Vagina (tissue), 2 donors: ENCODE measurements at regions not wholly inside any gene's neighbourhood (a gene's known extent, or its start where the extent isn't known, plus 50 kb on each side); places are given as distances from the start of the nearest gene placed in this dataset.

Source experiments
- CTCF ChIP-seq, 3 experiments: fragments of 450-650 bp in 2 of 3; fragments of 200-600 bp in 1 of 3; sonication (generic) in 1 of 3; IDR thresholded peaks; one replicate each; pipeline ENCODE4 v1.5.1; 2017 to 2019; ENCODE audit warnings: antibody characterized with exemption in 3 of 3, mild to moderate bottlenecking in 2 of 3, moderate library complexity in 2 of 3
- POLR2A ChIP-seq, 2 donors: fragments of 450-650 bp; IDR thresholded peaks; one replicate each; pipeline ENCODE4 v1.6.1; 2017; ENCODE audit warnings: antibody characterized with exemption in 2 of 2, mild to moderate bottlenecking in 2 of 2, moderate library complexity in 2 of 2

GRCh38 chr3:124347418-124347817 is 355.5 kb upstream of the ROPN1 start:
- no peak for TF ChIP-seq CTCF (IDR thresholded peaks at IDR 0.05)
- TF ChIP-seq POLR2A (IDR thresholded peaks at IDR 0.05) = no peak
